ENCODE measurements at regions not wholly inside any gene's neighbourhood (a gene's known extent, or its start where the extent isn't known, plus 50 kb on each side); places are given as distances from the start of the nearest gene placed in this dataset.

DNA sequence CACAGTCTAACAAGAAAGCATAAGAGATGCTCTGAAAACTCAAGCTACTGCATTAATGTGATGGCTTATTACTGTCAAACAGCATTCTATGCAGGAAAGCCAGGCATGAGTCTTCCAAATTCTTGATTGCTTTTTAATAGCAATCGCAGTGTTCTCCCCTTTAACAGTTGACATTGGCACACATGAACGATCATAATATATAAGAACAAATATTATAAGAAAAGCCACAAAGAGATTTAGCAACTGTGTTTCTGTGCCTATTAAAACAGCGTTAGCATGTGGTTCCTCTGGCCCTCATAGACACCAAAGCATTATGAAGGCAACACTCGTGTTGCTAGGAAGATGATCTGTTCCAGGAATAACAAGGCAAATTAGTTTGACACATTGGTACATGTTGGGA lies 245.0 kb downstream of the ACKR3 start:
- 67 to 72% methylated on average over 4 of the region's 4 CpGs for WGBS, 2 donors

DNA sequence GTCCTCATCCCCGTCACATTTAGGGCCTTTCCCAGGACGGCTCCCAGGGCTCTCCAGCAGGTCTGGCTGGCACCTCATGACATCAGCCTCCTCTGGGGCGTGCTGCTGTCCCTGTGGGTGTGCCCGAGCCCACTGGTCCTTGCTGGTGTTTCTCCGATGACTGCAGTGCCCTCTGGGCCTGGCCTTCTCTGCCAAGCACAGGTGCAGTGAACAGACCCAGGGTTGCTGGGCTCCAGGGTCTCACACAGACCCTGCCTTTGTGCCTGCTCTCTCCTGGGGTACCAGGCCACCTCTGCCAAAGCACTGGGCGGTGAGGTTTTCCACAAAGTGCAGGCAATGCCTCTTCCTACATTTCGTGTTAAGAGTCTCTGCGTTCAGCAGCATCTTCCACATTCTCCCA lies 246.1 kb downstream of the ACKR3 start:
- no peaks in the 10 kb centered on the region for H3K36me3 ChIP-seq (replicated peaks in 1 of 2; ENCODE audit: insufficient read depth in 1 of 2, low read depth in 2 of 2)
- no peak for TF ChIP-seq POLR2A (IDR thresholded peaks at IDR 0.05)
- TF ChIP-seq, protein P1, sequence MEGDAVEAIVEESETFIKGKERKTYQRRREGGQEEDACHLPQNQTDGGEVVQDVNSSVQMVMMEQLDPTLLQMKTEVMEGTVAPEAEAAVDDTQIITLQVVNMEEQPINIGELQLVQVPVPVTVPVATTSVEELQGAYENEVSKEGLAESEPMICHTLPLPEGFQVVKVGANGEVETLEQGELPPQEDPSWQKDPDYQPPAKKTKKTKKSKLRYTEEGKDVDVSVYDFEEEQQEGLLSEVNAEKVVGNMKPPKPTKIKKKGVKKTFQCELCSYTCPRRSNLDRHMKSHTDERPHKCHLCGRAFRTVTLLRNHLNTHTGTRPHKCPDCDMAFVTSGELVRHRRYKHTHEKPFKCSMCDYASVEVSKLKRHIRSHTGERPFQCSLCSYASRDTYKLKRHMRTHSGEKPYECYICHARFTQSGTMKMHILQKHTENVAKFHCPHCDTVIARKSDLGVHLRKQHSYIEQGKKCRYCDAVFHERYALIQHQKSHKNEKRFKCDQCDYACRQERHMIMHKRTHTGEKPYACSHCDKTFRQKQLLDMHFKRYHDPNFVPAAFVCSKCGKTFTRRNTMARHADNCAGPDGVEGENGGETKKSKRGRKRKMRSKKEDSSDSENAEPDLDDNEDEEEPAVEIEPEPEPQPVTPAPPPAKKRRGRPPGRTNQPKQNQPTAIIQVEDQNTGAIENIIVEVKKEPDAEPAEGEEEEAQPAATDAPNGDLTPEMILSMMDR (IDR thresholded peaks at IDR 0.05), result no peak
- no peak overlapping the region for H3K4me3 ChIP-seq
- DNase-seq, result no peak
- no peaks in the 10 kb centered on the region for H3K27me3 ChIP-seq
- intact Hi-C loops (cut with DNase I), result no loop called here
- peaks cover 15% of the 10 kb centered on the region for H3K4me1 ChIP-seq
- H3K9me3 ChIP-seq, result no peaks in the 10 kb centered on the region
- H3K27ac ChIP-seq, result no peak overlapping the region
- no peak for ATAC-seq
- WGBS, 2 donors, result 90 to 91% methylated on average over 5 to 8 of the region's 8 CpGs

More for the DNA sequence above, 245.0 kb downstream of the ACKR3 start:
- H3K4me3 ChIP-seq, result no peak overlapping the region
- intact Hi-C loops (cut with DNase I), result no loop called here
- DNase-seq (no peak), ATAC-seq (no peak)
- H3K4me1 ChIP-seq, result peaks cover 10% of the 10 kb centered on the region
- H3K9me3 ChIP-seq, result no peaks in the 10 kb centered on the region
- no peaks in the 10 kb centered on the region for H3K36me3 ChIP-seq (replicated peaks in 1 of 2; ENCODE audit: insufficient read depth in 1 of 2, low read depth in 2 of 2)
- no peaks in the 10 kb centered on the region for H3K27me3 ChIP-seq
- H3K27ac ChIP-seq, result no peak overlapping the region
- TF ChIP-seq, protein P1 (IDR thresholded peaks at IDR 0.05), result no peak
- no peak for TF ChIP-seq POLR2A (IDR thresholded peaks at IDR 0.05)

DNA sequence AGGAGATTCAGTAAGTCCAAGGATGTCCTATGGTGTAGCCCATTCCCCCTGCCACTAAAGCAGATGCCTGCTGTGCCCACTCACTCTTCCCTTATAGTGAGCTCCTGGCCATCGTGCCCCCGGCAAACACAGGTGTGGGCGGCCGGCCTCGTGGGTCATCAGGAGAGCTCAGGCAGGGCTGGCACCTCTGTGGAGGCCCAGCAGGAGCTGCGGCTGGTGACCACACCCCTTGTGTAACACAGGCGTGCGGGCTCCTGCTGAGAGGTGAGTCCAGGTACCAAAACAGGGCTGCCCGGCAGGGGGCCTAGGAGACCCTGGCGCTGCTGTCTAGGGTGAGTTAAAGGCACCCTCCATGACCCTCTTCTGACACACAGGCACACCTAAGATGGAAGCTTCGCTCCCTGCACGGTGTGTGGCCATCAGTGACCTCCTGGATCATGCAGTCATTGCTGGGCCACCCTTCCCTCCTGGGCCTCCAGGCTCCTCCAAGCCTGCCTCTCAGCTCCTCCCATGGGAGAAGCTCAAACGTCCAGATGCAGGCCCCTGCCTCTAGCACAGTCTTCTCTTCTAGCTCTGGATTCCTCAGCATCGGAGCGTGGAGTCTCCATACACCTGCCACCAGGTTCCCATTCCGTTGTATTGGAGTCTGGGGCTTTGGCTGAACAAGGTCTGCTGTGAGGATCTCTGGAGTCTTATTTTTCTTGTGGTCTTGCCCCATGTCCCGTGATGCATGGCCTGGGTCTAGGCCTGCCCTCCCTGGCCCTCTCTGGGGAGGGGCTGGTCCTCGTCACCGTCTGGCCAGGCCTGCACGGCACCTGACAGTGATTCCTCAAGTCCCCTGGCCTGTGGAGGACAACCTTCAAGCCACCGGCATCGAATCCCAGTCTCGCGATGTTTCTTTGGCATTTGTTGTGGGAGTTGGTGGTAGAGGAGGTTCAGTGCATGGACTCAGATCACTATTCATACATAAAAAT lies 246.9 kb downstream of the ACKR3 start:
- no peak for TF ChIP-seq POLR2A (IDR thresholded peaks at IDR 0.05)
- TF ChIP-seq, protein P1 (IDR thresholded peaks at IDR 0.05), result no peak
- Histone ChIP-seq H3K9me3 (no peaks in the 10 kb centered on the region), H3K36me3 (replicated peaks in 1 of 2; ENCODE audit: insufficient read depth in 1 of 2, low read depth in 2 of 2) (no peaks in the 10 kb centered on the region), H3K4me1 (peaks cover 15% of the 10 kb centered on the region), H3K4me3 (no peak overlapping the region), H3K27ac (no peak overlapping the region), H3K27me3 (no peaks in the 10 kb centered on the region)
- WGBS, 2 donors, result 90 to 92% methylated on average over 17 to 24 of the region's 24 CpGs
- intact Hi-C loops (cut with DNase I), result no loop called here
- ATAC-seq, result no peak
- DNase-seq, result no peak

DNA sequence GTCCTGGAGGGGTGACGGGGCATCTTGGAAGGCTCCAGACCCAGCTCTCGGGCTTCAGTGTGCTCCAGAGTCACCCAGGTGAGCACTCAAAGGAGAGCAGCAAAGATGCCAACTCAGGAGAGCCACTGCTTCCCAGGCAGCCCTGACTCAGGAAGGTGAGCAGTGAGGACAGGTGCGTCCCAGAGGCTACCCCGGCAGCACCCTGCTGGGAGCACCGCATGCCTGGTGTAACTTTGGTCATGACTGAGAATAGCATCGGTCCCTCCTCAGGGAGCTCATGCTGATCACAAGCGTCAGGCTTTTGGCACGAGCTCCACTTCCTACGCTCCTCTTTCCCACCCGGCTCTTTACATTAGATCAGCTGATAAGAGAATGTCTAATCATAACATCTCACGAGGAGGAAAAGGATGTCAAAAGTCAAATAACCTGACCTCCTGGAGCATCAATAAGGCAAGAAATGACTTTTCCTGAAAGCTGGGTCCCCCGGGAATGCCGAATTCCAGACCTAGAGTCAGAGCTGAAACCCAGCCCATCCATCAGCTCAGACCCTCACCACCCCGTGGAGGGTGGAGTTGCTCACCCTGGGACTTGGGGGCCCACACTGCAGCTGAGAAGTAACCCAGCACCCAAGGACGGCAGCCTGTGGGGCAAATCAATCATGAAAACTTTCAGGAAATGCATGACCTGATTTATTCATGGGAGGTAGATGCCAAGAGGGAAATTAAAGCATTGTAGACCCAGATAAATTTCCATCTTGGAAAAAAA lies 248.8 kb downstream of the ACKR3 start:
- no peak for ATAC-seq
- intact Hi-C loops (cut with DNase I), result no loop called here
- DNase-seq, result no peak
- no peak overlapping the region for H3K4me3 ChIP-seq
- no peak overlapping the region for H3K27ac ChIP-seq
- H3K27me3 ChIP-seq, result no peaks in the 10 kb centered on the region
- no peaks in the 10 kb centered on the region for H3K36me3 ChIP-seq (replicated peaks in 1 of 2; ENCODE audit: insufficient read depth in 1 of 2, low read depth in 2 of 2)
- 64 to 66% methylated on average over 10 to 15 of the region's 15 CpGs for WGBS, 2 donors
- H3K4me1 ChIP-seq, result peaks cover 18% of the 10 kb centered on the region
- TF ChIP-seq, protein P1 (IDR thresholded peaks at IDR 0.05), result no peak
- TF ChIP-seq POLR2A (IDR thresholded peaks at IDR 0.05), result no peak
- H3K9me3 ChIP-seq, result peaks cover 0 to 4% (median 0%) of the 10 kb centered on the region in 3 donors

Measured in body of pancreas (tissue), 4 donors.